CD14-positive monocyte (primary cell): ENCODE measurements at regions not wholly inside any gene's neighbourhood (a gene's known extent, or its start where the extent isn't known, plus 50 kb on each side); places are given as distances from the start of the nearest gene placed in this dataset.

Experiments
- DNase-seq, 3 donors: peaks; one replicate each; pipeline ENCODE4 v3.0.0-alpha.2; 2011 to 2022
- H2AFZ ChIP-seq: 2 replicates; pipeline ENCODE4 v1.6.0; 2012; ENCODE audit warnings: mild to moderate bottlenecking, low read depth, low read length, inconsistent platforms; ENCODE audit not compliant: insufficient read depth, poor library complexity, severe bottlenecking
- H3K27ac ChIP-seq, 2 donors: 1 replicate in 1 of 2; 2 replicates in 1 of 2; pipeline ENCODE4 v1.5.1; 2012 to 2013; ENCODE audit warnings: low read length in 2 of 2, control low read depth in 1 of 2, inconsistent platforms in 1 of 2, low read depth in 1 of 2, mild to moderate bottlenecking in 1 of 2
- H3K27me3 ChIP-seq, 2 donors: one replicate each; pipeline versions ENCODE4 v1.6.0 to v1.6.1; 2011 to 2013; ENCODE audit warnings: low read length in 2 of 2; ENCODE audit not compliant: control insufficient read depth in 2 of 2, insufficient read depth in 2 of 2
- H3K36me3 ChIP-seq, 2 donors: replicated peaks in 1 of 2; 1 replicate in 1 of 2; 2 replicates in 1 of 2; pipeline versions ENCODE4 v1.5.1 to v1.6.1; 2012 to 2013; ENCODE audit warnings: low read length in 2 of 2, control low read depth in 1 of 2, inconsistent platforms in 1 of 2, mild to moderate bottlenecking in 1 of 2; ENCODE audit not compliant: insufficient read depth in 2 of 2, control insufficient read depth in 1 of 2
- H3K4me1 ChIP-seq, 2 donors: 1 replicate in 1 of 2; 2 replicates in 1 of 2; pipeline versions ENCODE4 v1.5.1 to v1.6.1; 2012 to 2013; ENCODE audit warnings: low read length in 2 of 2, control low read depth in 1 of 2, inconsistent platforms in 1 of 2, mild to moderate bottlenecking in 1 of 2, moderate library complexity in 1 of 2; ENCODE audit not compliant: insufficient read depth in 2 of 2, control insufficient read depth in 1 of 2
- H3K4me2 ChIP-seq: replicated peaks from 2 replicates; pipeline ENCODE3; 2012; ENCODE audit warnings: low read length, moderate library complexity, mild to moderate bottlenecking; ENCODE audit not compliant: poor library complexity, severe bottlenecking; ENCODE audit errors: extremely low read depth
- H3K4me3 ChIP-seq, 3 experiments: fragments of 200-600 bp in 1 of 3; sonication (generic) in 1 of 3; replicated peaks in 1 of 3; 1 replicate in 2 of 3; 2 replicates in 1 of 3; pipeline ENCODE4 v1.5.1; 2011 to 2013; ENCODE audit warnings: low read length in 3 of 3, mild to moderate bottlenecking in 3 of 3, control low read depth in 2 of 3, low read depth in 2 of 3, inconsistent platforms in 1 of 3, moderate library complexity in 1 of 3
- H3K79me2 ChIP-seq: 2 replicates; pipeline ENCODE4 v1.6.0; 2012; ENCODE audit warnings: mild to moderate bottlenecking, control low read depth, inconsistent platforms, low read length, moderate library complexity; ENCODE audit not compliant: insufficient read depth
- H3K9ac ChIP-seq: 2 replicates; pipeline ENCODE4 v1.6.0; 2017; ENCODE audit warnings: low read length, mild to moderate bottlenecking; ENCODE audit not compliant: insufficient read depth, poor library complexity, severe bottlenecking
- H3K9me3 ChIP-seq, 2 donors: replicated peaks in 1 of 2; 1 replicate in 1 of 2; 2 replicates in 1 of 2; pipeline versions ENCODE4 v1.5.1 to v1.6.1; 2012 to 2013; ENCODE audit warnings: low read length in 2 of 2, control low read depth in 1 of 2; ENCODE audit not compliant: control insufficient read depth in 1 of 2, insufficient read depth in 1 of 2
- H4K20me1 ChIP-seq: 2 replicates; pipeline ENCODE4 v1.6.0; 2012; ENCODE audit warnings: mild to moderate bottlenecking, low read length, control low read depth, moderate library complexity; ENCODE audit not compliant: insufficient read depth
- H3K27ac Mint-ChIP-seq, 7 donors: one replicate each; pipeline ENCODE4 v1.8.0; 2020; ENCODE audit warnings: mild to moderate bottlenecking in 7 of 7, mixed read lengths in 7 of 7, moderate library complexity in 6 of 7, inconsistent platforms in 2 of 7
- H3K27me3 Mint-ChIP-seq, 3 donors: one replicate each; pipeline ENCODE4 v1.8.0; 2021 to 2022; ENCODE audit warnings: low read depth in 3 of 3, mild to moderate bottlenecking in 3 of 3, mixed read lengths in 3 of 3, moderate library complexity in 3 of 3, inconsistent platforms in 1 of 3
- H3K36me3 Mint-ChIP-seq, 2 donors: one replicate each; pipeline ENCODE4 v1.8.0; 2020; ENCODE audit warnings: mixed read lengths in 2 of 2, inconsistent platforms in 1 of 2, mild to moderate bottlenecking in 1 of 2
- H3K4me1 Mint-ChIP-seq: one replicate; pipeline ENCODE4 v1.8.0; 2020; ENCODE audit warnings: mild to moderate bottlenecking, mixed read lengths
- H3K4me3 Mint-ChIP-seq, 2 donors: one replicate each; pipeline ENCODE4 v1.8.0; 2020; ENCODE audit warnings: mild to moderate bottlenecking in 2 of 2, mixed read lengths in 2 of 2, moderate library complexity in 1 of 2
- H3K9me3 Mint-ChIP-seq, 7 donors: one replicate each; pipeline ENCODE4 v1.8.0; 2020 to 2022; ENCODE audit warnings: mixed read lengths in 7 of 7, mild to moderate bottlenecking in 6 of 7, moderate library complexity in 6 of 7, inconsistent platforms in 2 of 7
- WGBS: methylation state at CpG from one replicate; pipeline ENCODE4 v1.1.5; 2013; ENCODE audit warnings: missing lambda C conversion rate; ENCODE audit not compliant: insufficient coverage; 5-methylcytosine and 5-hydroxymethylcytosine counted together
- intact Hi-C, 2 donors: fragments of 100-400 bp; cut with micrococcal nuclease; formaldehyde crosslinking; loops; one replicate each; pipeline versions ENCODE4 v1.15.0 to v1.15.1; 2023
- TF ChIP-seq, protein P1 (sequence below): fragments of 200-600 bp; IDR thresholded peaks from one replicate; pipeline ENCODE4 v1.8.0; 2022; ENCODE audit warnings: antibody characterized with exemption, mild to moderate bottlenecking

DNA sequence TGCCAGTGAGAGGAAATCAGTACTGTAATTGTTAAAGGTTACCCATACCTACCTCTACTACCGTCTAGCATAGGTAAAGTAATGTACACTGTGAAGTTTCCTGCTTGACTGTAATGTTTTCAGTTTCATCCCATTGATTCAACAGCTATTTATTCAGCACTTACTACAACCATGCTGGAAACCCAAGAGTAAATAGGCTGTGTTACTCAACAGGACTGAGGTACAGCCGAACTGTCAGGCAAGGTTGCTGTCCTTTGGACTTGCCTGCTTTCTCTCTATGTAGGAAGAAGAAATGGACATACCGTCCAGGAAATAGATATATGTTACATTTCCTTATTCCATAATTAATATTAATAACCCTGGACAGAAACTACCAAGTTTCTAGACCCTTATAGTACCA lies 265.5 kb downstream of the NR2F2 start:
- Histone ChIP-seq H2AFZ (no peak overlapping the region), H3K27me3 (peaks cover 36 to 75% of the 10 kb centered on the region in 2 donors), H3K4me1 (no peaks in the 10 kb centered on the region), H3K4me3 (no peak overlapping the region), H4K20me1 (no peaks in the 10 kb centered on the region), H3K9me3 (no peaks in the 10 kb centered on the region), H3K4me2 (no peak overlapping the region), H3K27ac (no peak overlapping the region), H3K79me2 (no peaks in the 10 kb centered on the region), H3K9ac (no peak overlapping the region), H3K36me3 (no peaks in the 10 kb centered on the region)
- H3K4me3 Mint-ChIP-seq = no peak overlapping the region
- H3K27ac Mint-ChIP-seq = no peak overlapping the region
- peaks cover 22 to 46% (median 35%) of the 10 kb centered on the region in 3 donors for H3K27me3 Mint-ChIP-seq
- WGBS = no CpG with 5 or more reads among the region's 3 CpGs
- no peak for DNase-seq
- TF ChIP-seq, protein P1, sequence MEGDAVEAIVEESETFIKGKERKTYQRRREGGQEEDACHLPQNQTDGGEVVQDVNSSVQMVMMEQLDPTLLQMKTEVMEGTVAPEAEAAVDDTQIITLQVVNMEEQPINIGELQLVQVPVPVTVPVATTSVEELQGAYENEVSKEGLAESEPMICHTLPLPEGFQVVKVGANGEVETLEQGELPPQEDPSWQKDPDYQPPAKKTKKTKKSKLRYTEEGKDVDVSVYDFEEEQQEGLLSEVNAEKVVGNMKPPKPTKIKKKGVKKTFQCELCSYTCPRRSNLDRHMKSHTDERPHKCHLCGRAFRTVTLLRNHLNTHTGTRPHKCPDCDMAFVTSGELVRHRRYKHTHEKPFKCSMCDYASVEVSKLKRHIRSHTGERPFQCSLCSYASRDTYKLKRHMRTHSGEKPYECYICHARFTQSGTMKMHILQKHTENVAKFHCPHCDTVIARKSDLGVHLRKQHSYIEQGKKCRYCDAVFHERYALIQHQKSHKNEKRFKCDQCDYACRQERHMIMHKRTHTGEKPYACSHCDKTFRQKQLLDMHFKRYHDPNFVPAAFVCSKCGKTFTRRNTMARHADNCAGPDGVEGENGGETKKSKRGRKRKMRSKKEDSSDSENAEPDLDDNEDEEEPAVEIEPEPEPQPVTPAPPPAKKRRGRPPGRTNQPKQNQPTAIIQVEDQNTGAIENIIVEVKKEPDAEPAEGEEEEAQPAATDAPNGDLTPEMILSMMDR = no peak
- intact Hi-C loops = no loop called here
- peaks cover 0 to 2% (median 0%) of the 10 kb centered on the region in 7 donors for H3K9me3 Mint-ChIP-seq
- peaks cover 3% of the 10 kb centered on the region for H3K4me1 Mint-ChIP-seq
- no peaks in the 10 kb centered on the region for H3K36me3 Mint-ChIP-seq

DNA sequence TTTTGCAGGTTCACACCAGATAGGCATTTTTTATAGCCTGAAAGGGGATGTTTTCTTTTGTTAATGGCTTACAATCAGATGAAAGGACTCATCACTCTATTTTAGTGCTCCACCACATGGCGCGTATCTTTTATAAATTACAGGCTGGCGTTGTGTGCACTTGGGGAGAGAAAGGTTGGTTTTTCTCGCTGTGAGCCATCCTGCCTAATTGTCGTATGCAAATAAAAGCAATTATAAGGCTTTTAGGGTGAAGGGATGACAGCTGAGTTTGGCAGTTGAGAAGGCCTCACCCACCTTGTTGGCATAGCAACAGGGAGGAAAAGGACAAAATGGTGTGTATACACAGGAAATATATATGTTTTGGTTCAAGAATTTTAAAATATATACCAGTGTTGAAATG lies 268.0 kb downstream of the NR2F2 start:
- Mint-ChIP-seq H3K4me3 (no peak overlapping the region), H3K4me1 (peaks cover 3% of the 10 kb centered on the region), H3K27ac (no peak overlapping the region), H3K9me3 (peaks cover 0 to 2% (median 0%) of the 10 kb centered on the region in 7 donors), H3K36me3 (no peaks in the 10 kb centered on the region), H3K27me3 (peaks cover 16 to 36% (median 24%) of the 10 kb centered on the region in 3 donors)
- Histone ChIP-seq H4K20me1 (no peaks in the 10 kb centered on the region), H3K27ac (no peak overlapping the region), H3K4me3 (no peak overlapping the region), H3K36me3 (no peaks in the 10 kb centered on the region), H3K79me2 (no peaks in the 10 kb centered on the region), H3K9ac (no peak overlapping the region), H3K4me2 (no peak overlapping the region), H2AFZ (no peak overlapping the region), H3K4me1 (no peaks in the 10 kb centered on the region), H3K9me3 (no peaks in the 10 kb centered on the region), H3K27me3 (peaks cover 24 to 66% of the 10 kb centered on the region in 2 donors)
- 60% methylated on average over 2 of the region's 5 CpGs for WGBS
- intact Hi-C loops = no loop called here
- DNase-seq = no peak
- TF ChIP-seq, protein P1 = no peak
